ENCODE measurements at regions not wholly inside any gene's neighbourhood (a gene's known extent, or its start where the extent isn't known, plus 50 kb on each side); places are given as distances from the start of the nearest gene placed in this dataset.
"Not testable (repeated sequence)": the region's sequence is repeated elsewhere in the genome, so short reads cannot be mapped to it uniquely, and the experiment has no call there.

- no peak for DNase-seq (ENCODE audit: extremely low read depth, low read depth, low spot score)
Measured at GRCh38 chr5:163870441-163870840, 365.0 kb downstream of the MAT2B start.

DNA sequence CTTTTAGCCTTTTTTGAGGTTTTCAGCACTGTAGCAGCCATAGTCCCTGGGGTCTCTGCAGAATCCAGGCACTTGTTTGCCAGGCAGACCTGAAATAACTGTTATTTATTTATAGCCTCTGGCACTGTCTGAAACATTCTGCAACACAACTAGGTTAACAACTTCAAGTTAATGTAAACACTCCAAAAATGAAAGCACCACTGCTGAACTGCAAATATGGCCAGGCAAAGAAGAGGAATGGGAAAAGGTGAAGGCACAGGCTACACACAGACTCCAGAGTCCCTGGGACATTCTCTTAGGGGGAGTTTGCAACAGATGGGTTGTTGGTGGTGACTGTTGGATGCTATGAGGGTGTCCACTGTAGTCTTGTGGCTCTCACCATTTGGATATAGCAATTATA lies 369.0 kb downstream of the MAT2B start:
- no peak for DNase-seq (ENCODE audit: extremely low read depth, low read depth, low spot score)

GRCh38 chr5:163874912-163875311 lies 369.5 kb downstream of the MAT2B start:
- not testable (repeated sequence) for DNase-seq (ENCODE audit: extremely low read depth, low read depth, low spot score)

GRCh38 chr5:163877865-163878264 lies 372.4 kb downstream of the MAT2B start:
- DNase-seq (ENCODE audit: extremely low read depth, low read depth, low spot score), result no peak

- DNase-seq (ENCODE audit: extremely low read depth, low read depth, low spot score), result no peak
Measured at GRCh38 chr5:163878490-163878889, 373.1 kb downstream of the MAT2B start.

GRCh38 chr5:163880302-163880701 lies 374.9 kb downstream of the MAT2B start:
- no peak for DNase-seq (ENCODE audit: extremely low read depth, low read depth, low spot score)

DNA sequence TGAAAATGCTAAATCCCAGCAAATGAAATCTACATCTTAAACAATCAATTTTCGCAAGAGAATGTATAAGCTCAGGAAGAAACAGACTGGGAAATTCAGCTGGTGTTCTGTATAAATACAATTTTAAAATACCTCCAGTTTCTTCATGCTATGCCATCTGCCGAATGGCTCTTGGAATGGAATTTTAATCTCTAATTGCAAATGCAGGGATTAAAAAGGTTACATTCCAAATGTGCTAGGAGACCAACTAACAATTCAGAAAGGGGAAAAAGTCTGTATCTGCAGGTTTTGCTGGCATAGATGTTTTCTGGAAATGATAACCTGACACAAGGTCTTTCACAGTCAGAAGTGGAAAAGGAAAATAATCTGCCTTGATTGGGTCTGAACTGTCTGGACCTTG lies 379.7 kb downstream of the MAT2B start:
- no peak for DNase-seq (ENCODE audit: extremely low read depth, low read depth, low spot score)

DNA sequence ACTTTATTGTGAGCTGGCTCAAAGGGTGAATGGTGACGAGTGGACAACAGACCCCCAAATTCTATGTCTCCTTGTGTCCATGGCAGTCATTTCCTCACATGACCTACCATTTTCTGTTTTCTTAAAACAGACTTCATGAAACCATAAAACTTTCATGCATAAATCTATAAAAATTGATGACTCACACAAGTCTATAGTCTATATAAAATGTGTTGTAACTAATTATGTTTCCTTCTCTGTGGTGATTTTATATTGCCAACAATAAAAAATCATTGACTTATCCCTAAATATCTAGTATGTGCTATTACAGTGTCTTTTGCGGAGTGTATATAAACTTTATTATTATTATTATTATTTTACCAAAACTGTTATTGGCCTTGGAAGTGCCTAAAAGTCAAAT lies 382.4 kb downstream of the MAT2B start:
- DNase-seq (ENCODE audit: extremely low read depth, low read depth, low spot score), result no peak

DNA sequence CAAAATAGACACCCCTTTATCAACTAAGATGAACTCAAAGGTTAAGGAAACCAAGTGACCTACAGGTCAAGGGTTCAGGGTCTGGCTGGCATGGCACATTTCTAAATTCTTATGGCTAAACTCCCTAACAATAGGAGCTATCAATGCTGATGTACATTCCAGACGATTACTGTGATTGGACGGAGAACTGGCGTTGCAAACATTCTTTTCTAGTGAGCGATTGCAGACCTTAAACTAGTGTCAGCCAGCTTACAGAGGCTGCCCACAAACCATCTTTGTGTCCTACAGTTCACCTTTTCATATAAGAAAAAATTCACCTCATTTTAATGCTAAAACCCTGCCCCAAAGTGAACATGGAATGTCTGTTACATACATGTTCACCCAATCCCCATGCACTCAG lies 382.9 kb downstream of the MAT2B start:
- no peak for DNase-seq (ENCODE audit: extremely low read depth, low read depth, low spot score)

DNA sequence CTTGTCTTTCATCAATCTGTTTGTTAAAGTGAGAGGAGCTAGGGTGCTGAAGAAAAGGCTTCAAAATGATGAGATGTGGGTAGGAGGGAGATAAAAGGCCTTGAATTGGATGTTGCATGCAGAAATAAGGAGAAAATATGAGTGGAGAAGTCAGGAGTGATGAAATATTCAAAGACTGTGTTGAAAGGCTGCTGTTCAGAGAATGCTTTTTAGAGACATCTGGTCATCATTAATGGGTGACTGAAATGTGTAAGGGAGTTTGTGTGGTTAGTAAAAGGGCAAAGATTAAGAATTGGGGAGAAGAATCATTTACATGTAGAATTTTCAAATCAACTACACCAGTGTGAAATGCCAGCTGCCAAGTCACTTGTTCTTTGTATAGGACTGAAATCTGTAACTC lies 383.9 kb downstream of the MAT2B start:
- no peak for DNase-seq (ENCODE audit: extremely low read depth, low read depth, low spot score)

DNA sequence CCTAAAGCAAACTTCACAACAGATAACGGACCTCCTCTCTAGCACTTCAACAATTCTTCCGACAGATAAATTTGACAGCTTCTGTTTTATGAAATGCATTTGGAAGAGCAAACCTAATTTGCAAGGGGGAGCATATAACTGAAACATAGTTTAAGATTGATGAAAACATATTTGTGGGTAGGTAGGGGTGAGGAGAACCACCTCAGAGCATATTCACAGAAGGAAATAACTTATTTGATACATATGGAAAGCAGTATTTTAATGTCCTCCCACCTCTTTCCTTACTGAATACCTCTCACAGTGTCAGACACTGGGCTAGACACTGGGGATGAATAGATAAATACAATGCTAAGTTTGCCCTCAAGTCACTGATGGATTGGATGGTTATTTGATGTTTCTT lies 384.8 kb downstream of the MAT2B start:
- DNase-seq (ENCODE audit: extremely low read depth, low read depth, low spot score), result no peak

- DNase-seq (ENCODE audit: extremely low read depth, low read depth, low spot score), result no peak
Measured at GRCh38 chr5:163893281-163893680, 387.9 kb downstream of the MAT2B start.

GRCh38 chr5:163894645-163895044 lies 389.2 kb downstream of the MAT2B start:
- DNase-seq (ENCODE audit: extremely low read depth, low read depth, low spot score), result no peak

- no peak for DNase-seq (ENCODE audit: extremely low read depth, low read depth, low spot score)
Measured at GRCh38 chr5:163898873-163899272, 393.5 kb downstream of the MAT2B start.

DNA sequence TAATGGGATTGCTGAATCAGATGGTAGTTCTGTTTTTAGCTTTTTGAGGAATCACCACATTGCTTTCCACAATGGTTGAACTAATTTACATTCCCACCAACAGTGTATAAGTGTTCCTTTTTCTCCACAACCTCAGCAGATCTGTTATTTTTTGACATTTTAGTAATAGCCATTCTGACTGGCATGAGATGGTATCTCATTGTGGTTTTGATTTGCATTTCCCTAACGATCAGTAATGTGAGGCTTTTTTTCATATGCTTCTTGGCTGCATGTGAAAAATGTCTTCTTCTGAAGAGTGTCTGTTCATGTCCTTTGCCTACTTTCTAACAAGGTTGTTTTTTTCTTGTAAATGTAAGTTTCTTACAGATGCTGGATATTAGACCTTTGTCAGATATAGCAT lies 402.4 kb downstream of the MAT2B start:
- DNase-seq (ENCODE audit: extremely low read depth, low read depth, low spot score), result not testable (repeated sequence)

- no peak for DNase-seq (ENCODE audit: extremely low read depth, low read depth, low spot score)
Measured at GRCh38 chr5:163908253-163908652, 402.8 kb downstream of the MAT2B start.

GRCh38 chr5:163910226-163910625 lies 404.8 kb downstream of the MAT2B start:
- no peak for DNase-seq (ENCODE audit: extremely low read depth, low read depth, low spot score)

GRCh38 chr5:163912046-163912445 lies 406.6 kb downstream of the MAT2B start:
- no peak for DNase-seq (ENCODE audit: extremely low read depth, low read depth, low spot score)

DNA sequence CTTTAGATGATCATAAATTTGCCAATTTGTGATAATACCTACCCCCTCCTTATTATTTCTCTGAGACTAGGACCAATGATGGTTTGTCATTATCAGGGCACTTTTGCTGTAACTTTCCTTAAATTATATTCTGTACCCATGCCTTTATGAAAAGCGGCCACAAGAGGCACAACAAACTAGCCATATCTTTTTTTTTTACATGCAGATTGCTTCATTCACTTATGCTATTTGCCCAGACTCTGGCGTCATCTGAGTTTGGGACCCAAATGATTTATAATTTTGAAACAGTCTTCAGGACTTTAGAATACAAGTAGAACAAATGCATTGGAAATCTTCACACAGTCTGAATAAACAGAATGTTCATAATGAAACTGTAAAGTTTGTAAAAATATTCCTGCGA lies 408.1 kb downstream of the MAT2B start:
- no peak for DNase-seq (ENCODE audit: extremely low read depth, low read depth, low spot score)

- DNase-seq (ENCODE audit: extremely low read depth, low read depth, low spot score), result no peak
Measured at GRCh38 chr5:163914910-163915309, 409.5 kb downstream of the MAT2B start.

DNA sequence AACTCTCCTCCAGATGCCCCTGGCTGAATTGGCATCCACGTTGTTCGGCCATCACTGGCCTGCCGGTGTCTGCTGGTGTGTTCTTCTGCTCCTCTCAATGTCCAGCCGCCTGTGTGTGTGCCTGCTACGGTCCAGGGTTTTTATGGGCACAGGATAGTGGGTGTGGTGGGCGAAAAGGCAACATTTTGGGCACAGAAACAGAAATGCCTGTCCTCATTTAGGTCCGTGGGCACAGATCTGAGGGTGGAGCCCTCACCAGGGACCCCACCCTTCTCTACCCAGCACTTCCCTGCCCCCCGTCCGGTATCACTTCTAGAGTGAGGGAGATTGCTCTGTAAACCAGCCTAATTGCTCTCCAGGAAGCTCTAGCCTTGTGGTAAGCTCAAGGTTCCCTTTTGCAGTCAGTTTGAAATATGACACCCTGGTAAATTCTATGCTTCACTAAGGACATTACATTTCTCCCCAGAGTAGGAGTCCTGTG lies 410.1 kb downstream of the MAT2B start:
- no peak for DNase-seq (ENCODE audit: extremely low read depth, low read depth, low spot score)

DNA sequence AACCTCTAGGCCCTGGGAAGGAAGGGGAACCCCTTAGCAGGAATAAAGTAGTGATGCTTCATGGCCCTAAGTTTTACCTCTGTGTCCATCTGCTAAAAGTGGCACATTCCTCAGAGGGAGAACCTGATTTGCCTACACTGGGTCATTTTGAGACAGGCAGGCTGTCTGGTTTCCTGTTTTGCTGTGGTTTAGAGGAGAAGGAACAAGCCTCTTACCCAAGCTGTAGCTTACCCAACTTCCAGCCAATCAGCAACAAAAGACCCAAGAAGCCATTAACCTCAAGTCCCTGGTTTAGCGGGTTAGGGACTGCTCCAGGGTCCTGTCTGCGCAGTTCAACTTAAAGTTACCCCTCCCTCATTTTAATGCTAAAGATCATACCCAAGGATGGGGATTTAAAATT lies 411.0 kb downstream of the MAT2B start:
- no peak for DNase-seq (ENCODE audit: extremely low read depth, low read depth, low spot score)

- no peak for DNase-seq (ENCODE audit: extremely low read depth, low read depth, low spot score)
Measured at GRCh38 chr5:163916861-163917260, 411.4 kb downstream of the MAT2B start.

DNA sequence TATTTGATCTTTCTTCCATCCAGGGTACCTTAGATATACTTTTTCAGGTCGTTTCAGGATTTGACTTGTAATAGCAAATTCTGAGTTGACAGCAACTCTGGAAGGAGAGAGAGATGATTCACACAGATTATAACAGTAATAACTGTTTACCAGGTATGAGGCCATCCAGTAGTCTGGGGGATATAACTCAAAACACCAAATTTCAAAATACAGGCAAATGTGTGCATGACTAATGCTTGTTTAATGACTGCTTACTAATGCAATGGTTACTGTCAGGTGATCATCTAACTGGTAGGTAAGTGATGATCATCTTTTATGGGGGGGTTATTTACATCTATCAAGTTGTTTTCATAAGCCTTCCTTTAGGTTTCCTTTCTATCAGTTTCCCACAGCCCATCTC lies 412.3 kb downstream of the MAT2B start:
- no peak for DNase-seq (ENCODE audit: extremely low read depth, low read depth, low spot score)
